ENCODE measurements at regions not wholly inside any gene's neighbourhood (a gene's known extent, or its start where the extent isn't known, plus 50 kb on each side); places are given as distances from the start of the nearest gene placed in this dataset.

DNA sequence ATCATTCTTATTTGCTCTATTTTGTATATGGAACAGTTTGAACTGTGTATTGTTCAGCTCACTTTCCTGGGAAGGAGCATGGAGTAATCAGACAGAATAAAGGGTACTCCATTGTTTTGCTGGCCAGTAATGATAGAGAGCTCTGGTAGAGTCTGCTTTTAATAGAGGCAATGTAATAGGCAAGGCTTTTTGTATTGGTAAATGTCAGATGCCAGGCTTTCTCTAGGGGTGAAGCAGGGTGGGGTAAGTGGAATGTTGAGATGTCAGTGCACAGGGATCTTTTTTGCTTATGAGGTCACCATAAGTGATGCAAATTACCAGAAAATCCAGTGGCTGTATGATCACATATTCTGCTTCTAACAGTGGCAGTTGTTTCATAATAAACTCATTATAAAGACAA is 1088.3 kb upstream of the SORCS1 start:
- Histone ChIP-seq H3K18ac (ENCODE audit: extremely low read depth, low read length) (no peak overlapping the region), H3K23me2 (ENCODE audit: low read depth, low read length) (no peaks in the 10 kb centered on the region), H2BK15ac (ENCODE audit: low read length) (no peak overlapping the region), H3K79me2 (ENCODE audit: control insufficient read depth in 1 of 2, insufficient read depth in 2 of 2, low read length in 2 of 2) (no peaks in the 10 kb centered on the region), H2BK12ac (ENCODE audit: low read depth, low read length) (no peak overlapping the region), H3K4me3 (ENCODE audit: extremely low read depth in 1 of 4, insufficient read depth in 2 of 4, low read depth in 3 of 4, low read length in 4 of 4) (no peak overlapping the region), H3K9me3 (ENCODE audit: insufficient read depth in 2 of 2, low read depth in 1 of 2, low read length in 1 of 2) (peaks cover 3 to 8% of the 10 kb centered on the region in 2 experiments; a peak in 2 of 4 replicates), H3K14ac (ENCODE audit: insufficient read length) (no peak overlapping the region), H3K79me1 (ENCODE audit: low read depth, low read length) (no peaks in the 10 kb centered on the region), H3K36me3 (ENCODE audit: control insufficient read depth in 2 of 4, insufficient read depth in 4 of 4, low read length in 3 of 4) (no peaks in the 10 kb centered on the region), H3K23ac (ENCODE audit: insufficient read length) (no peak overlapping the region), H3K4me2 (ENCODE audit: insufficient read depth in 1 of 2, low read depth in 2 of 2, low read length in 2 of 2) (no peak overlapping the region), H2BK120ac (replicated peaks; ENCODE audit: low read depth, low read length) (no peak overlapping the region), H3K9ac (replicated peaks in 1 of 4; ENCODE audit: extremely low read depth in 1 of 4, low read depth in 3 of 4, low read length in 3 of 4) (no peak overlapping the region), H2AFZ (ENCODE audit: low read length) (no peak overlapping the region), H2BK5ac (ENCODE audit: low read depth, low read length) (no peak overlapping the region), H3K56ac (replicated peaks; ENCODE audit: insufficient read length, low read depth, low read length) (no peak overlapping the region), H2BK20ac (ENCODE audit: low read length) (no peak overlapping the region), H3K4me1 (replicated peaks in 1 of 4; ENCODE audit: control insufficient read depth in 3 of 4, insufficient read depth in 4 of 4, low read length in 3 of 4) (no peaks in the 10 kb centered on the region), H4K8ac (ENCODE audit: extremely low read depth, insufficient read depth, low read length) (no peak overlapping the region), H3K27me3 (replicated peaks in 1 of 4; ENCODE audit: control insufficient read depth in 3 of 4, extremely low read depth in 1 of 4, insufficient read depth in 3 of 4, low read length in 3 of 4) (no peaks in the 10 kb centered on the region), H4K5ac (ENCODE audit: insufficient read length, low read depth, low read length) (no peak overlapping the region), H3K4ac (replicated peaks; ENCODE audit: insufficient read length, low read depth, low read length) (no peak overlapping the region), H4K20me1 (replicated peaks in 1 of 2; ENCODE audit: control insufficient read depth in 1 of 2, insufficient read depth in 2 of 2, low read length in 2 of 2) (no peaks in the 10 kb centered on the region), H4K91ac (replicated peaks; ENCODE audit: insufficient read length, low read length) (no peak overlapping the region), H2AK5ac (ENCODE audit: low read depth, low read length) (no peak overlapping the region), H3K27ac (ENCODE audit: low read depth, low read length) (no peak overlapping the region)
- FAIRE-seq (no peak), DNase-seq (ENCODE audit: low read depth in 1 of 2, low spot score in 2 of 2) (no peak)
- ChIA-PET CTCF (ENCODE audit: partially characterized antibody) (interaction anchor here (1.0 kb wide), 1 partner anchor 141 kb away, joined by 3 read pairs; no protein-coding TSS in a partner anchor), POLR2A (ENCODE audit: partially characterized antibody) (no interaction called here)
- TF ChIP-seq KDM5A (IDR thresholded peaks at IDR 0.05; ENCODE audit: low read length) = no peak
- no peak for TF ChIP-seq POLR2AphosphoS5 (IDR thresholded peaks at IDR 0.05; ENCODE audit: low read depth, low read length)
- no peak for TF ChIP-seq SIRT6 (IDR thresholded peaks at IDR 0.05; ENCODE audit: low read length)
- TF ChIP-seq CHD1 (IDR thresholded peaks at IDR 0.05; ENCODE audit: low read depth, low read length) = no peak
- no peak for TF ChIP-seq HDAC6 (IDR thresholded peaks at IDR 0.05; ENCODE audit: low read depth, low read length)
- no peak for TF ChIP-seq POLR2A (IDR thresholded peaks at IDR 0.05; ENCODE audit: control extremely low read depth in 1 of 2, low read depth in 2 of 2, low read length in 2 of 2)
- TF ChIP-seq NRF1 (IDR thresholded peaks at IDR 0.05; ENCODE audit: low read depth, low read length) = no peak
- no peak for TF ChIP-seq RAD21 (IDR thresholded peaks at IDR 0.05 in 1 of 2, conservative IDR thresholded peaks at IDR 0.05 in 1 of 2; ENCODE audit: low read depth in 2 of 2, low read length in 2 of 2)
- no peak for TF ChIP-seq TAF7 (optimal IDR thresholded peaks at IDR 0.05; ENCODE audit: borderline replicate concordance, low read depth, low read length)
- no peak for TF ChIP-seq KDM1A (IDR thresholded peaks at IDR 0.05; ENCODE audit: borderline replicate concordance, low read length)
- TF ChIP-seq YY1 (IDR thresholded peaks at IDR 0.05; ENCODE audit: low read depth, low read length) = no peak
- no peak for TF ChIP-seq SIX5 (IDR thresholded peaks at IDR 0.05; ENCODE audit: low read depth, low read length)
- no peak for TF ChIP-seq TAF1 (IDR thresholded peaks at IDR 0.05; ENCODE audit: low read depth, low read length)
